ENCODE measurements at regions not wholly inside any gene's neighbourhood (a gene's known extent, or its start where the extent isn't known, plus 50 kb on each side); places are given as distances from the start of the nearest gene placed in this dataset.

GRCh38 chr1:186747661-186748060, 67.4 kb upstream of the PTGS2 start:
- no peak for TF ChIP-seq POLR2A (IDR thresholded peaks at IDR 0.05; ENCODE audit: low read depth, low read length)
- no peak for TF ChIP-seq POLR2AphosphoS5 (IDR thresholded peaks at IDR 0.05; ENCODE audit: low read depth, low read length)
- no peak for TF ChIP-seq TAF1 (IDR thresholded peaks at IDR 0.05; ENCODE audit: borderline replicate concordance, low read depth, low read length)

Measured in GM12892 (cell line).